HG03097 (cell line): ENCODE measurements at regions not wholly inside any gene's neighbourhood (a gene's known extent, or its start where the extent isn't known, plus 50 kb on each side); places are given as distances from the start of the nearest gene placed in this dataset.
"Not testable (repeated sequence)": the region's sequence is repeated elsewhere in the genome, so short reads cannot be mapped to it uniquely, and the experiment has no call there.

ENCODE experiments used
- ATAC-seq: cut with Tn5 transposase; IDR thresholded peaks from one replicate; pipeline ENCODE4 v1.9.1; 2021; ENCODE audit not compliant: unreplicated experiment, low FRiP score

DNA sequence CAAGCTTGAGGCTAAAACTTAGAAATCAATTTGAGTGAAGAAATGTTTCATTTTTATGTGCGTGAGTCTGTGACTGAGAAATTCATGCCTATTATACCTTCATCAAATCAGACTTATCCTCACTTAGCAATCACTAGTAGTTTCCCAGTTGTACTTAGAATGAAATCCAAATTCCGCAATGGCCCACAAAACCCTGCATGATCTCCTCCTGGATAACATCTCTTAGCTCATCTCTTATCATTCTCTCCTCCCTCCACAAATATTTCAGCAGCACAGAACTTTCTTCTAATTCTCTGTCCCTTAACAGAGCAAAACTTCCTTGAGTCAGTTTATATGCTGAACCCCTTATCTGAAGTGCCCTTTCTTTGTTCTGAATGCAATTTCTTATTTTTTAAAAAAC lies 198.8 kb upstream of the TGFBR2 start:
- no peak for ATAC-seq

DNA sequence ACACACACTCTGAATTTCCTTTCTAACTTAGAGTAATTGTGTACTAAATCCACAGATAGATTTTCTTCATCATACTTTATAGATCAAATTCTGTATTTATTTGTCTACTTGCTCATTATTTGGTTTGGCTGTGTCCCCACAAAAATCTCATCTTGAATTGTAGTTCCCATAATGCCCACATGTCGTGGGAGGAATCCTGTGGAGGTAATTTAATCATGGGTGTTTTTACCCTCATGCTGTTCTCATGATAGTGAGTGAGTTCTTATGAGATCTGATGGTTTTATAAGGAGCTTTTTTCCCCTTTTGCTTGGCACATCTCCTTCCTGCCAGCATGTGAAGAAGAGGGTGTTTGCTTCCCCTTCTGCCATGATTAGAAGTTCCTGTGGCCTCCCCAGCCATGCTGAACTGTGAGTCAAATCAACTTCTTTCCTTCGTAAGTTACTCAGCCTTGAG lies 198.3 kb upstream of the TGFBR2 start:
- no peak for ATAC-seq

- no peak for ATAC-seq
Observed at GRCh38 chr3:30418443-30418842, 188.0 kb upstream of the TGFBR2 start.

GRCh38 chr3:30421266-30421665 lies 185.1 kb upstream of the TGFBR2 start:
- ATAC-seq: no peak

DNA sequence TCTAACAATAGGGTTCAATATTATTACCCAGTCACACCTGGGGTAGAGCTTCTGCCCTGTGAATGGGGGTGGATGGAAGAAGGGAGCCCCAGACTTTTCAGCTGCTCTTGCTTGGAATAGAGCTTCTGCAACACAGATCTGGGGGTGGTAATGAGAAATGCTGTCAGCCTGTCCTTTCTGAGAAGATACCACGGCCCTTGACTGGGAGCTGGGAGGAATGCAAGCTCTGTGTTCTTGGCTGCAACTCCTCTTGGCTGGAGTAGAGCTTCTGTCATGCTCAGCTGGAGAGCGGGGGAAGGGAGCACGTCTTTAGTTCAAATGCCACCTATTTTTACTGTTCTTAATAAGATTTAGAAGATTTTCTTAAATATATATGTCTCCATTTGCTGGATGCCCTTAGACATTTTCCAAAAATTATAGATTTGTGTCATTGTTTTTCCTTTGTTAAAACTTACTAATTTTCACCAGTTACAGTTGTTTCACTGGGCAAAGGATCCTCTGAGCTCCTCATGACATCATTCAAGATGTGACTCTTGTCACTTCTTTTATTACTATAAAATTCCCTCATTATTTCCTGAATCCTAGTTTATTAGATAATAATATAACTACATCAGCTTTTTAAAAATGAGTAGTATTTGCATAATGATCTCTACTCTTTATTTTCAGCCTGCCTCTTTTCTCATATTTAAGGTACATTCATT lies 180.0 kb upstream of the TGFBR2 start:
- ATAC-seq: no peak

- no peak for ATAC-seq
Observed at GRCh38 chr3:30428251-30428650, 178.2 kb upstream of the TGFBR2 start.

DNA sequence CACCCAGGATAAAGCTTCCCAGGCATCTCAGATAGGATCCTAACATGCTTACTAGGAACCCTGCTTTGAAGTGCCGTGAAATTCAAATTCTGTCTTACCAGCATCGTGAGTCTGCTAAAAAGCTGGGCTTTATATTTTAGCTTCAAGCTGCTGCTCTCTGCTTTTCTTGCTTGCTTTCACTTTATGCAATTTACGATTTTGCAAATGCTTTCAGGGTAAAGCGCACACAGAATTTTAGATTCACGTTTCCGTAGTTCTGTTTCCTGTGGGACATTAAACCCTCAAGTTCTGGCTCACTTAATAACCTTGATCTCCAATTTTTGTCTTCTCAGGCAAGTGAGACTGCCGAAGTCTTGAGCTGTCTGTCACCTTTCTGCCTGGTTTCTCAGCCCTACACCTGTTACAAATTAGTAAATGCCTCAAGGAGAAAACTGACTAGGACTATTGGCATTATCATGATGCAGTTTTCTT lies 170.5 kb upstream of the TGFBR2 start:
- no peak for ATAC-seq

DNA sequence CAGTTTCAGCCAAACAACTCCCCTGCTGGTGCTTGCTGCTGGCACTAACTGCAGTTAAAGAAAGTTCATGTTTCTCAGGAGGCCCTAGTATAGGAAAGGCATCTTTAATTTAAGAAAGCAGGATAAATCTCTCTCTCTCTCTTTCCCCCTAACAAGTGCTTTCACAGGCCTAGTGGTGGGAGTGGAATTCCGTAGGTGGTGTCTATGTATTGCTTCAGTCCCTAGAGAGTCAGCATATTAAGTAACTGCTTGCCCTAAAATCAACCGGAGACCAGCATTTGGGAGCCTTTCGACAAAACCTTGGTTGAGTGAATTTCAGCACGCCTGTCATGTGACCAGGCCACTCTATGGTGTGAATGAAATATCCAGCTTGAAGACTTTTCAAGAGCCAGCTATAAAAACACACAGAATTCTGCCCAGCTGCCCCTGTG lies 169.2 kb upstream of the TGFBR2 start:
- no peak for ATAC-seq

DNA sequence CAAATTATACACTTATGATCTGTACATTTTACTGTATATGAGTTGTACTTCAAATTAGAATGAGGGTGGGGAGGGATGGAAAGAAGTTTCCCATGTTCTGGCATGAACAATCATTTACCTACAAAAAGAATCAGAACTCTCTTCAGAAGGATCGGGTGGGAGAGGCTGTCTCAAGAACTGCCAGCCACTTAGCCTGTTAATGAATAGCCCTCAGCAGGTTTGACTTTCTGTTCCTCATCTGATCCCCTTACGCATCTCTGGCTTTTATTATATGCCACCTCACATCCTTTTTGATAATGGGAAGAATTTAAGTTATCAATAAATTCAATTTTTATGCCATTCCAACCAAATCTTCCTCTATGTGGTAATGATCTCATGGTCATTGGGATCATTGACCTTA lies 168.3 kb upstream of the TGFBR2 start:
- no peak for ATAC-seq

DNA sequence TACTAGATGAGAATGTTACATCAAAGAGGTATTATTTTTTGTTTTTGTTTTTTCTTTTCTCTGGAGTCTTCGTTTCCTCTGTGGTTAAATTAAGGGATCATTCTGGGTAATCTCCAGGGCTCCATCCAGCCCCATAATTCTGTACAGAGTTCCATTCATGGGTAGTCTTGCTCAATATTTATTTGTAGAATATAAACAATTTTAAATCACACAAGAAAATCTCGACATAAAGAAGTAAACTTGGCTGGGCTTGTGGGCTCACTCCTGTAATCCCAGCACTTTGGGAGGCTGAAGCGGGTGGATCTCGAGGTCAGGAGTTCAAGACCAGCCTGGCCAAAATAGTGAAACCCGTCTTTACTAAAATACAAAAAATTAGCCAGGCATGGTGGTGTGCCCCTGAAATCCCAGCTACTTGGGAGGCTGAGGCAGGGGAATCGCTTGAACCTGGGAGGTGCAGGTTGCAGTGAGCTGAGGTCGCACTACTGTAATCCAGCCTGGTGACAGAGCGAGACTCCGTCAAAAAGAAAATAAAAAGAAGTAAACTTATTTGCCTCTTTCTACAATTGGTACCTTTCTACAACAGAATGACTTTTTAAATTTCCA lies 166.8 kb upstream of the TGFBR2 start:
- ATAC-seq: no peak

DNA sequence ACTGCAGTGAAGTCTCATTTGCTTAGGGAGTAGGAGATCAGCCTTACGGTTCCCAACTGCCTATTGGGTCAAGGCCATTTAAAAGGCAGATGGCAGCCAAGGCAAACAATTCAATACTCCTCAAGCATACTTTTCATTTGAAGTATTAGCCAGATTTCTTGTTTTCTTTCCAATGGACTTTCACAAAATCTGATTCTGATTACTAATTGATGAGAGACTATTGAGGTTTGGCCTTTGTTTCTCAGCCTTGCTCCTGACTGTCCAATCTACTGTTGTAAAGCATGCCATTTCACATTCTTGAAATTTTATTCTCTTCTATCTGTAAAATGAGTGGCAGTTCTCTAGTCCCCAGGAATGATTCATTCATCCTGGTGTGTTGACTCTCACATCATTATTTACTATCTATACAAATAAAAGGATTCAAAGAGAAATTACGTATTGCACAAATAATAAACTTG lies 166.2 kb upstream of the TGFBR2 start:
- no peak for ATAC-seq

- no peak for ATAC-seq
Observed at GRCh38 chr3:30440880-30441279, 165.5 kb upstream of the TGFBR2 start.

GRCh38 chr3:30443756-30444673 lies 162.4 kb upstream of the TGFBR2 start:
- no peak for ATAC-seq

- ATAC-seq: no peak
Observed at GRCh38 chr3:30448450-30449289, 157.7 kb upstream of the TGFBR2 start.

GRCh38 chr3:30449290-30449632 lies 157.1 kb upstream of the TGFBR2 start:
- no peak for ATAC-seq

GRCh38 chr3:30452446-30452845 lies 154.0 kb upstream of the TGFBR2 start:
- ATAC-seq: no peak

DNA sequence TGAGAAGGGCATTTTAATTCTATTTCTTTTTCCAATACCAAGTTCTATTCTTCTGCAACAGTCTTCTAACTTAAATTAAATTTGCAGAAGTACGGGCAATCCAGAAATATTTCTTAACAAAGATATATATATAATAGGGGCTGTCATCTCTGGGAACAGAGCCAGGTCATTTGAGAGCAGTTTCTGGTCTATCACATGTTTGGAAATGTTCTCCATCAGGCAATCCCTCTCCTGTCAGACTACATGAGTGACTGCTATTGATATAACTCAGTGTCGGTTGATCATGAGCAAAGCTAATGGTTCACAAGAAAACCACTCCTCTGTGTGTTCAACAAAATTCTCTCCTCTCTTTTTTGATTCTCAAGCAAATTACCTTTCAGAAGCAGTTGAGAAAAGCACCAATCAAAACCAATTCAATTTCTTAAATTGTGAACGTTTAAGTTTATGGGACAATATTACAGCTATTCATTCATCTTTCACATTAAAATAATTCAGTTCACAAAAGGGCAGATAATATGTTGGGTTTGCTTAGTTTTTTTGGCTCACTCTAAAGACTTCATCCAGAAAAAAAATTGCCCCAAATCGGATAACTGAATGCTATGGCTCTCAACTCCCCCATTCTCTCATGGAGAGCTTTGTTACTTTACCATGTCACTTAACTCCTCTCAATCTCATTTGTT lies 152.9 kb upstream of the TGFBR2 start:
- ATAC-seq: no peak

DNA sequence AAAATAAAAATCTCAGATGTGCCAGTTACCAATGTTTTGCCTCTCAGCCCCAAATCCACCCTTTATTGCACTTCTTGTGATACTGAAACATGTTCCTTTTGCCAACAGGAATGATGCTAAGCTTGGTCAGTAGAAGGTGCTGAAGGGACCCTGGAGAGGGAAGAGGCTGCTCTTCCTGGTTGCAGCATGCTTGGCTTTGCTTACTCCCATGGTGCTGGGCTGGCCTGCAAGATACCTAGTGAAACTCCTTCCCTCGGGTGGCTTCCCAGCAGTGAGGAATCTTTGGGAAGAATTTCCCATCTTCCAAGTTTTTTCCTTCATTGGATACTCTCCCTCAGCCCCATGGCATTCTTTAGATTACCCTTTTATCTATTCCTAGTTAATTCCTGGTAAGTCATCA lies 151.8 kb upstream of the TGFBR2 start:
- ATAC-seq: no peak

GRCh38 chr3:30455112-30455511 lies 151.3 kb upstream of the TGFBR2 start:
- ATAC-seq: not testable (repeated sequence)

DNA sequence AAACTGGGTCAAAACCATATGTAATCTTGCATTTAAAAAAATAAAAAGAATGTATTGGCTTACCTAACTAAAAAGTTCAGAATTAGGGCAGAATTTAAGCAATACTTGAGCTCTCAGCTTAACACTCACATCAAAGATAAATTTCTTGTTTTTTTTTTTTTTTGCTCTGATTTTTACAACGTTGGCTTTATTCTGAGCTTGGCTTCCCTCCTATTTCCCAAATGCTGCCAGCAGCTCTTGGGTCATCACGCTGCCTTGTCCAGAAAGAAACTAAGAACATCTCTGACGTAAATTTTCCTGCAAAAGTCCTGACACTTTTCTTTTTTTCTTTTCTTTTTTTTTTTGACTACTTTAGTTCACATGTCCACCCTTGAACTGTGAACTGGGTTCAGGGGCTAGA lies 150.6 kb upstream of the TGFBR2 start:
- ATAC-seq: no peak
